ENCODE measurements at regions not wholly inside any gene's neighbourhood (a gene's known extent, or its start where the extent isn't known, plus 50 kb on each side); places are given as distances from the start of the nearest gene placed in this dataset.

GRCh38 chr16:35751191-35751941 lies 2292.0 kb downstream of the TP53TG3F start:
- no peak for TF ChIP-seq ZNF274 (IDR thresholded peaks at IDR 0.05; ENCODE audit: low read depth, low read length)
- TF ChIP-seq YY1 (IDR thresholded peaks at IDR 0.05; ENCODE audit: insufficient read depth, insufficient read length), result no peak

Data from NT2/D1 (cell line).